GM21576 (cell line): ENCODE measurements at regions not wholly inside any gene's neighbourhood (a gene's known extent, or its start where the extent isn't known, plus 50 kb on each side); places are given as distances from the start of the nearest gene placed in this dataset.
A peak's percentile ranks its signal among the peaks of the same experiment; 100 is the strongest.
"Not testable (repeated sequence)": the region's sequence is repeated elsewhere in the genome, so short reads cannot be mapped to it uniquely, and the experiment has no call there.

Experiments used
- ATAC-seq: cut with Tn5 transposase; IDR thresholded peaks from one replicate; pipeline ENCODE4 v1.9.1; 2021; ENCODE audit warnings: mild to moderate bottlenecking, moderate library complexity; ENCODE audit not compliant: unreplicated experiment

- no peak for ATAC-seq
These were observed 67.0 kb upstream of the EDEM3 start for GRCh38 chr1:184821658-184822057.

DNA sequence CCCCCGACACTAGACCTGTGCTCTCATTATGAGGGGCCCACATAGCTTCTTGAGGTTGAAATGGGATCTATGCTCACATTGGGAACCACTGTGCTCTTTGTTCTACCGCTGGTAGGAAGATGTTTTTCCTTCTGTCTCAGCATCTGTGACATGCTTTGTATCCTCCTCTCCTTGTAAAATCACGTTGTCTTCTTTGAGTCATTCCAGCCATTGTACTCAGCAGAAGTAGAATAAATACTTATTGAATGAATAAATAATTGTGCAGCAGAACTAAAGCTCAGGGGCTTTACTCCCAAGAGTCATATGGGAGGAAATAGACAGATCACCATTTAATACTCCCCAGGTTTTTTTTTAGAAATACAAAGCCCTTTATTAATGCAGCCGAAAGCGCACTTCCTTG lies 66.3 kb upstream of the EDEM3 start:
- no peak for ATAC-seq

GRCh38 chr1:184820218-184820750 lies 65.6 kb upstream of the EDEM3 start:
- ATAC-seq = no peak

- no peak for ATAC-seq
These were observed 64.0 kb upstream of the EDEM3 start for GRCh38 chr1:184818646-184819045.

DNA sequence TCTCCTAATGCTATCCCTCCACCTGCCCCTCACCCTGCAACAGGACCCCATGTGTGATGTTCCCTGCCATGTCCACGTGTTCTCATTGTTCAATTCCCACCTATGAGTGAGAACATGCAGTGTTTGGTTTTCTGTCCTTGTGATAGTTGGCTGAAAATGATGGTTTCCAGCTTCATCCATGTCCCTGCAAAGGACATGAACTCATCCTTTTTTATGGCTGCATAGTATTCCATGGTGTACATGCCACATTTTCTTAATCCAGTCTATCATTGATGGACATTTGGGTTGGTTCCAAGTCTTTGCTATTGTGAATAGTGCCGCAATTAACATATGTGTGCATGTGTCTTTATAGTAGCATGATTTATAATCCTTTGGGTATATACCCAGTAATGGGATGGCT lies 62.3 kb upstream of the EDEM3 start:
- not testable (repeated sequence) for ATAC-seq

DNA sequence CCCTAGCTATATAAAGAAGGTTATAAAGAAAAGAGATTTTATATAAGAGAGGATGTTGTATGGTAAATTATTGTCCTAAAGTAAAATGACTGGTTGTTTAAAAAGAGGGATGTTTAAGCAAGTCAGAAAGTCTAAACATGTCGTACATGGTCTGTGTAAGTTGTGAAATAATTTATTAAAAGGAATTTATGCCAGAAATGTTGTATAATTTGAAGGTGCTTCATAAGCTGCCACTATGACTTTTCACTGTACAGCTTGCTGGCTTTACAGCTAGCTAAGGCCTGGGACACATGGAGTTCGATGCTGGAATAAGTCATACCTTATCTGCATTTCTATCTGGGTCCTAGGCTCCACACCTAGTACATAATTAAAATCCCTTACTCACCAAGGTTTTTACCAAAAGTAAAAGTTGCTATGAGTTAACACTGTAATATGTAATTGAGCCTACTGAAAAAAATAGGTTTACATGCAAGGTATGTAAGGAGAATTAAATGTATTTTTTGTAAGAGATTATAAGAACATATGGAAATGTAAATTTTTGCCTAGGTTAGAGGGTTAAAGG lies 59.0 kb upstream of the EDEM3 start:
- no peak for ATAC-seq

- no peak for ATAC-seq
These were observed 56.9 kb upstream of the EDEM3 start for GRCh38 chr1:184811439-184812111.

- ATAC-seq = no peak
These were observed 56.2 kb upstream of the EDEM3 start for GRCh38 chr1:184810735-184811343.

DNA sequence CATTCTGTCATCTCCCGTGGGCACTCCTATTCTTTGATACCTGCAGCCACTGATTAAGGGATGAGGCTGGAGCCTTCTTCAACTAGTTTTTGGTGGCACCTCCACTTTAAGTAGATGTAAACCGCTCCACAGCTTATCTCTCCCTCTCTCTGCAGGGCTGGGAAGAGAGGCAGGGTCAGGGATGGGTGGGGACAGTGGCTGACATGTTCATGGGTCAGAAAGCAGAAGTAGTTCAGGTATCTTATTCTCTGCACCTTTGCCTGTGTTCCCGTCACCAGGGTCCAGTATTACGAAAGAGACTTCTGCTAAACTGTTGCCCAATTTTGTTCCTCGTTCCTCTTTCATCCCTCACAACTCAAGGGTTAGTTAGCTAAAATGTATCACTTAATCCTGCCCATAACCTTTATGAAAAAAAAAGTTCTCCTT lies 51.7 kb upstream of the EDEM3 start:
- ATAC-seq = no peak

GRCh38 chr1:184805667-184806295 lies 51.1 kb upstream of the EDEM3 start:
- peak; percentile 89 for ATAC-seq
